ENCODE measurements at regions not wholly inside any gene's neighbourhood (a gene's known extent, or its start where the extent isn't known, plus 50 kb on each side); places are given as distances from the start of the nearest gene placed in this dataset.

DNA sequence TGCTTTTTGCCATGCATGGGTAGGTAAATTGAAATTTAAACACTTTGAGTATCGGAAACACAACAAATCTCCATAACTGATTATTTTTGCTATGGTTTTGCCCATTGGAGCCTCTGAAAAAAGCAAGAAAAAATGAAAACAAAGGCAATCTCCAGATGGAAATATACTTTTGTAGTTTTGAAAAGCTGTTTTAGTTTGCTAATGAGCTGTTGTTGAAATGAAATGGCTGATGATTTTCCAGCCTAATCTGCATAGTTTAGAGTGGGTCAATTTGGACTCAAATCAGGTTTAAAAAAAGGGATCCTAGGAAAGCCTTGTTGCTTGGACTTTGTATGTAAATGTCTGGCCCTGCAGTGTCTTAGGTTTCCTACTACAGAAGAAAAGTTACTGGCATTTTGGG lies 285.8 kb downstream of the CAAP1 start:
- H3K27ac ChIP-seq, result no peak overlapping the region
- H2AFZ ChIP-seq, result no peak overlapping the region
- H3K79me2 ChIP-seq (ENCODE audit: insufficient read depth), result no peaks in the 10 kb centered on the region
- TF ChIP-seq EZH2phosphoT487 (IDR thresholded peaks at IDR 0.05; ENCODE audit: insufficient read depth, low read depth) (no peak), EZH2 (IDR thresholded peaks at IDR 0.05; ENCODE audit: insufficient read depth, poor library complexity, severe bottlenecking) (no peak)
- H3K9me2 ChIP-seq (ENCODE audit: insufficient read depth), result no peaks in the 10 kb centered on the region
- H3F3A ChIP-seq (ENCODE audit: insufficient read depth), result no peaks in the 10 kb centered on the region
- in situ Hi-C loops (cut with MboI), result no loop called here
- H3K4me1 ChIP-seq (ENCODE audit: insufficient read depth), result no peaks in the 10 kb centered on the region
- no peak for DNase-seq
- H3K9ac ChIP-seq, result no peak overlapping the region
- no peaks in the 10 kb centered on the region for H3K27me3 ChIP-seq (replicated peaks; ENCODE audit: insufficient read depth)
- H3K9me3 ChIP-seq (ENCODE audit: low read depth), result no peaks in the 10 kb centered on the region
- 17 to 35% methylated on average over 1 of the region's 1 CpG for WGBS, 2 experiments (ENCODE audit: low coverage in 1 of 2, low lambda C conversion rate in 2 of 2, missing lambda C conversion rate in 2 of 2)
- no peak overlapping the region for H3K4me2 ChIP-seq (ENCODE audit: unreplicated experiment)
- no peak overlapping the region for H3K4me3 ChIP-seq
- H3K36me3 ChIP-seq (ENCODE audit: low read depth), result no peaks in the 10 kb centered on the region
- H4K20me1 ChIP-seq (ENCODE audit: insufficient read depth), result no peaks in the 10 kb centered on the region

DNA sequence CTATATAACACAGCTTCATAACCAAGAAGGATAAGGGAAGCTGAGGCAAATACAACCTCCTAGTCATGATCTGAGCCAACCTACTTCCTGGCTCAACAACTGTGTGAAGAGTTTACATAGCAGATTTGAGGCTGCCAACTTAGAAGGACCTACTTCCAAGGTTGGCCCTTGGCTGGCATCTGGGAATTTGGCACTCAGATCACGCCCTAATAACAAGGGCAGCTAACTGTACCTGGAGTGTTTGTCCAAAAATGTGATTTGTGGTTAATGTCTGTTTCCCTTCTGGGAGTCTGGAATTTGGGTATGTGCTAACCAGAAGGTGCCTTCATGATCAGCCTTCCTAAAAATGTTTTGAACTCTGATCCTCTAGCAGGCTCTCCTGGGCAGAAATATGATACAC lies 287.2 kb downstream of the CAAP1 start:
- no peaks in the 10 kb centered on the region for H3K36me3 ChIP-seq (ENCODE audit: low read depth)
- no peaks in the 10 kb centered on the region for H3K27me3 ChIP-seq (replicated peaks; ENCODE audit: insufficient read depth)
- no peaks in the 10 kb centered on the region for H3F3A ChIP-seq (ENCODE audit: insufficient read depth)

DNA sequence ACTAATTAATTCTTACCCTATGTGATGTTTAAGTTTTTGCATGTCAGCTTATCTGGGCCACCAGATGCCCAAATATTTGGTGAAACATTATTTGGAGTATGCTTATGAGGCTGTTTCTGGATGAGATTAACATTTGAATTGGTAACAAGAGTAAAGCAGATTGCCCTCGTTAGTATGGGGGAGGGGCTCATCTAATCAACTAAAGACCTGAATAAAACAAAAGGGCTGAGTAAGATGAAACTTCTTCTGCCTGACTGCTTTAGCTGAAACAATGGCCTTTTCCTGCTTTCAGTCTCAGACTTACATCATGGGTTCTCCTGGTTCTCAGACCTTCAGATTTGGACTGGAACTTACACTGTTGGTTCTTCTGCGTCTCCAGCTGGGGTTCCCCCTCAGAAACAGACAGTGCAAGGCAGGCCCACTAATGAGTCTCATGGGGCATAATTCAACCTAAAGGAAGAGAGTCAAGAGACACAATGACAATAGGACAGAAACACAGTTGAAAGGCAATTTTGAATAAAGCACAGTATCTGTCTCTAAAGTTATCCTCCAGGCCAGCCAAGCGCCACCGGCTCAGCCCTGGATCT lies 288.4 kb downstream of the CAAP1 start:
- Histone ChIP-seq H3K4me2 (ENCODE audit: unreplicated experiment) (no peak overlapping the region), H3K4me1 (ENCODE audit: insufficient read depth) (no peaks in the 10 kb centered on the region), H4K20me1 (ENCODE audit: insufficient read depth) (no peaks in the 10 kb centered on the region), H3K36me3 (ENCODE audit: low read depth) (no peaks in the 10 kb centered on the region), H3K9me3 (ENCODE audit: low read depth) (no peaks in the 10 kb centered on the region), H3K79me2 (ENCODE audit: insufficient read depth) (no peaks in the 10 kb centered on the region), H3K27me3 (replicated peaks; ENCODE audit: insufficient read depth) (no peaks in the 10 kb centered on the region), H3K27ac (no peak overlapping the region), H3F3A (ENCODE audit: insufficient read depth) (no peaks in the 10 kb centered on the region), H3K9me2 (ENCODE audit: insufficient read depth) (no peaks in the 10 kb centered on the region; the same call in 1 of the 2 replicates), H2AFZ (no peak overlapping the region), H3K9ac (no peak overlapping the region), H3K4me3 (no peak overlapping the region)
- TF ChIP-seq EZH2phosphoT487 (IDR thresholded peaks at IDR 0.05; ENCODE audit: insufficient read depth, low read depth) (no peak), EZH2 (IDR thresholded peaks at IDR 0.05; ENCODE audit: insufficient read depth, poor library complexity, severe bottlenecking) (no peak)
- in situ Hi-C loops (cut with MboI), result no loop called here
- DNase-seq, result no peak
- 33 to 39% methylated on average over 4 of the region's 4 CpGs for WGBS, 2 experiments (ENCODE audit: low coverage in 1 of 2, low lambda C conversion rate in 2 of 2, missing lambda C conversion rate in 2 of 2)

More for the DNA sequence above, 287.2 kb downstream of the CAAP1 start:
- 6 to 8% methylated on average over 1 of the region's 1 CpG for WGBS, 2 experiments (ENCODE audit: low coverage in 1 of 2, low lambda C conversion rate in 2 of 2, missing lambda C conversion rate in 2 of 2)
- Histone ChIP-seq H3K79me2 (ENCODE audit: insufficient read depth) (no peaks in the 10 kb centered on the region), H4K20me1 (ENCODE audit: insufficient read depth) (no peaks in the 10 kb centered on the region), H3K4me3 (no peak overlapping the region), H3K9me2 (ENCODE audit: insufficient read depth) (no peaks in the 10 kb centered on the region; the same call in 1 of the 2 replicates), H2AFZ (no peak overlapping the region), H3K27ac (no peak overlapping the region), H3K4me1 (ENCODE audit: insufficient read depth) (no peaks in the 10 kb centered on the region), H3K4me2 (ENCODE audit: unreplicated experiment) (no peak overlapping the region), H3K9me3 (ENCODE audit: low read depth) (no peaks in the 10 kb centered on the region), H3K9ac (no peak overlapping the region)
- TF ChIP-seq EZH2 (IDR thresholded peaks at IDR 0.05; ENCODE audit: insufficient read depth, poor library complexity, severe bottlenecking) (no peak), EZH2phosphoT487 (IDR thresholded peaks at IDR 0.05; ENCODE audit: insufficient read depth, low read depth) (no peak)
- in situ Hi-C loops (cut with MboI), result no loop called here
- no peak for DNase-seq

- in situ Hi-C loops (cut with MboI), result no loop called here
- TF ChIP-seq EZH2phosphoT487 (IDR thresholded peaks at IDR 0.05; ENCODE audit: insufficient read depth, low read depth), result no peak
- no peak for TF ChIP-seq EZH2 (IDR thresholded peaks at IDR 0.05; ENCODE audit: insufficient read depth, poor library complexity, severe bottlenecking)
- Histone ChIP-seq H3K9me2 (ENCODE audit: insufficient read depth) (no peaks in the 10 kb centered on the region; the same call in 1 of the 2 replicates), H4K20me1 (ENCODE audit: insufficient read depth) (no peaks in the 10 kb centered on the region), H3F3A (ENCODE audit: insufficient read depth) (no peaks in the 10 kb centered on the region), H3K79me2 (ENCODE audit: insufficient read depth) (no peaks in the 10 kb centered on the region), H3K4me3 (no peak overlapping the region), H2AFZ (no peak overlapping the region), H3K9ac (no peak overlapping the region), H3K9me3 (ENCODE audit: low read depth) (no peaks in the 10 kb centered on the region), H3K27me3 (replicated peaks; ENCODE audit: insufficient read depth) (no peaks in the 10 kb centered on the region), H3K4me2 (ENCODE audit: unreplicated experiment) (no peak overlapping the region), H3K36me3 (ENCODE audit: low read depth) (no peaks in the 10 kb centered on the region), H3K4me1 (ENCODE audit: insufficient read depth) (no peaks in the 10 kb centered on the region), H3K27ac (no peak overlapping the region)
- no peak for DNase-seq
Measured at GRCh38 chr9:26603617-26604016, 289.0 kb downstream of the CAAP1 start.
